ENCODE measurements at regions not wholly inside any gene's neighbourhood (a gene's known extent, or its start where the extent isn't known, plus 50 kb on each side); places are given as distances from the start of the nearest gene placed in this dataset.

DNA sequence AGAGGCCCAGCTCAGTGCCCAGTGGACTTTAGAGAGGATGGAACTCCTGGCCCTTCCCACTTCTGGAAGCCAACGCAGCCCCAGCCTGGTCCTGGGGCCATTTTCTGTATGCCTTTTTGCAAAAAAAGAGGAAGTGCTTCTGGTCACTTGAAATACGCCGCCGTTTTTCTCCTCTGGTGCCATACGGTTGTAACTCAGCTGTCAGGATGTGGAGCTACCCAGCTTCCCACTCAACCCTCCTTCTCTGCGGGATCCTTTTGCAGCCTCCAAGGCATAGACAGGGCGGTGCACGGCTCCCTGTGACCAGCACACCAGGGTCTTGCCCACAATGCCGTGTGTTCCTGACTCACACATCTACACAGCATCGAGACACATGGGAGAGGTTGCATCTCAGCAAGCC, 369.6 kb downstream of the TCERG1L start:
- no peak overlapping the region for H2BK120ac ChIP-seq (ENCODE audit: low read depth, low read length)
- no peak overlapping the region for H2AK5ac ChIP-seq (ENCODE audit: low read depth, low read length)
- no peaks in the 10 kb centered on the region for H3K27me3 ChIP-seq (ENCODE audit: control insufficient read depth, insufficient read depth, low read length)
- POLR2A ChIA-PET (ENCODE audit: unreplicated experiment): no interaction called here
- no peaks in the 10 kb centered on the region for H3K9me1 ChIP-seq (ENCODE audit: insufficient read depth, low read length)
- H3K9me3 ChIP-seq (ENCODE audit: control insufficient read depth, insufficient read depth, low read length): peaks cover 29% of the 10 kb centered on the region
- intact Hi-C loops (cut with micrococcal nuclease): no loop called here
- no peak overlapping the region for H3K4me2 ChIP-seq (ENCODE audit: low read depth, low read length)
- H3K9ac ChIP-seq (ENCODE audit: low read depth, low read length): no peak overlapping the region
- H2BK5ac ChIP-seq (ENCODE audit: low read depth, low read length, poor library complexity, severe bottlenecking): no peak overlapping the region
- H3K4me1 ChIP-seq (ENCODE audit: control insufficient read depth, insufficient read depth, low read length): no peaks in the 10 kb centered on the region
- H3K14ac ChIP-seq (replicated peaks; ENCODE audit: low read depth, low read length): no peak overlapping the region
- in situ Hi-C loops (cut with MboI; ENCODE audit: low sequenced_read_pairs): no loop called here
- no peak overlapping the region for H4K91ac ChIP-seq (ENCODE audit: insufficient read depth, low read depth, low read length)
- no peak overlapping the region for H2AK9ac ChIP-seq (replicated peaks; ENCODE audit: low read depth, low read length, poor library complexity)
- DNase-seq (no peak), ATAC-seq (ENCODE audit: low read depth) (no peak)
- no peak overlapping the region for H2BK20ac ChIP-seq (ENCODE audit: low read depth, low read length)
- no peaks in the 10 kb centered on the region for H4K20me1 ChIP-seq (ENCODE audit: insufficient read depth, low read length)
- no peak overlapping the region for H3K18ac ChIP-seq (ENCODE audit: low read depth, low read length)
- H3K56ac ChIP-seq (ENCODE audit: extremely low read depth, insufficient read depth, low read length): no peak overlapping the region
- no peak overlapping the region for H3K4me3 ChIP-seq (ENCODE audit: insufficient read depth, low read depth, low read length)
- CTCF ChIA-PET: no interaction called here
- WGBS, 2 experiments (ENCODE audit: extremely low coverage in 2 of 2, insufficient read length in 1 of 2): 64% methylated on average over 5 of the region's 10 CpGs; no CpG with 5 or more reads in 1 of the 2 experiments
- no peaks in the 10 kb centered on the region for H3K36me3 ChIP-seq (ENCODE audit: control insufficient read depth, insufficient read depth, low read length)
- BruUV-seq (replicated peaks): no TSS peak
- H2BK15ac ChIP-seq (ENCODE audit: low read depth, low read length): no peak overlapping the region
- no peak overlapping the region for H3K4ac ChIP-seq (ENCODE audit: low read depth, low read length)
- H3K79me1 ChIP-seq (ENCODE audit: low read depth in 1 of 2, low read length in 2 of 2): no peaks in the 10 kb centered on the region
- no peak overlapping the region for H3K23ac ChIP-seq (ENCODE audit: low read depth, low read length)
- no peak overlapping the region for H4K5ac ChIP-seq (ENCODE audit: low read depth, low read length)
- peak overlapping the region; percentile 33 for H2AFZ ChIP-seq (replicated peaks; ENCODE audit: low read length, poor library complexity)
- TF ChIP-seq, protein P1, sequence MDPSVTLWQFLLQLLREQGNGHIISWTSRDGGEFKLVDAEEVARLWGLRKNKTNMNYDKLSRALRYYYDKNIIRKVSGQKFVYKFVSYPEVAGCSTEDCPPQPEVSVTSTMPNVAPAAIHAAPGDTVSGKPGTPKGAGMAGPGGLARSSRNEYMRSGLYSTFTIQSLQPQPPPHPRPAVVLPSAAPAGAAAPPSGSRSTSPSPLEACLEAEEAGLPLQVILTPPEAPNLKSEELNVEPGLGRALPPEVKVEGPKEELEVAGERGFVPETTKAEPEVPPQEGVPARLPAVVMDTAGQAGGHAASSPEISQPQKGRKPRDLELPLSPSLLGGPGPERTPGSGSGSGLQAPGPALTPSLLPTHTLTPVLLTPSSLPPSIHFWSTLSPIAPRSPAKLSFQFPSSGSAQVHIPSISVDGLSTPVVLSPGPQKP (IDR thresholded peaks at IDR 0.05; ENCODE audit: borderline replicate concordance, low read depth, low read length): no peak
- TF ChIP-seq MAZ (IDR thresholded peaks at IDR 0.05; ENCODE audit: borderline replicate concordance, low read depth, low read length) (no peak), SMC3 (IDR thresholded peaks at IDR 0.05; ENCODE audit: low read depth, low read length) (no peak), RAD21 (IDR thresholded peaks at IDR 0.05; ENCODE audit: low read length) (no peak), FOS (IDR thresholded peaks at IDR 0.05; ENCODE audit: low read depth, low read length) (no peak), MAFK (IDR thresholded peaks at IDR 0.05; ENCODE audit: low read depth, low read length) (no peak), CHD1 (IDR thresholded peaks at IDR 0.05; ENCODE audit: low read depth, low read length) (no peak), CEBPB (IDR thresholded peaks at IDR 0.05; ENCODE audit: low read depth, low read length) (no peak), BHLHE40 (IDR thresholded peaks at IDR 0.05; ENCODE audit: low read depth, low read length) (no peak), RFX5 (IDR thresholded peaks at IDR 0.05; ENCODE audit: low read depth, low read length) (no peak), RCOR1 (IDR thresholded peaks at IDR 0.05; ENCODE audit: insufficient replicate concordance, low read length) (no peak), NFE2L2 (IDR thresholded peaks at IDR 0.05; ENCODE audit: low read depth, low read length) (no peak), POLR2A (IDR thresholded peaks at IDR 0.05; ENCODE audit: low read depth, low read length) (no peak), MXI1 (IDR thresholded peaks at IDR 0.05; ENCODE audit: borderline replicate concordance, low read depth, low read length) (no peak)
- TF ChIP-seq, protein P2, sequence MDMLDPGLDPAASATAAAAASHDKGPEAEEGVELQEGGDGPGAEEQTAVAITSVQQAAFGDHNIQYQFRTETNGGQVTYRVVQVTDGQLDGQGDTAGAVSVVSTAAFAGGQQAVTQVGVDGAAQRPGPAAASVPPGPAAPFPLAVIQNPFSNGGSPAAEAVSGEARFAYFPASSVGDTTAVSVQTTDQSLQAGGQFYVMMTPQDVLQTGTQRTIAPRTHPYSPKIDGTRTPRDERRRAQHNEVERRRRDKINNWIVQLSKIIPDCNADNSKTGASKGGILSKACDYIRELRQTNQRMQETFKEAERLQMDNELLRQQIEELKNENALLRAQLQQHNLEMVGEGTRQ (IDR thresholded peaks at IDR 0.05; ENCODE audit: low read depth, low read length): no peak
- TF ChIP-seq, protein P3, sequence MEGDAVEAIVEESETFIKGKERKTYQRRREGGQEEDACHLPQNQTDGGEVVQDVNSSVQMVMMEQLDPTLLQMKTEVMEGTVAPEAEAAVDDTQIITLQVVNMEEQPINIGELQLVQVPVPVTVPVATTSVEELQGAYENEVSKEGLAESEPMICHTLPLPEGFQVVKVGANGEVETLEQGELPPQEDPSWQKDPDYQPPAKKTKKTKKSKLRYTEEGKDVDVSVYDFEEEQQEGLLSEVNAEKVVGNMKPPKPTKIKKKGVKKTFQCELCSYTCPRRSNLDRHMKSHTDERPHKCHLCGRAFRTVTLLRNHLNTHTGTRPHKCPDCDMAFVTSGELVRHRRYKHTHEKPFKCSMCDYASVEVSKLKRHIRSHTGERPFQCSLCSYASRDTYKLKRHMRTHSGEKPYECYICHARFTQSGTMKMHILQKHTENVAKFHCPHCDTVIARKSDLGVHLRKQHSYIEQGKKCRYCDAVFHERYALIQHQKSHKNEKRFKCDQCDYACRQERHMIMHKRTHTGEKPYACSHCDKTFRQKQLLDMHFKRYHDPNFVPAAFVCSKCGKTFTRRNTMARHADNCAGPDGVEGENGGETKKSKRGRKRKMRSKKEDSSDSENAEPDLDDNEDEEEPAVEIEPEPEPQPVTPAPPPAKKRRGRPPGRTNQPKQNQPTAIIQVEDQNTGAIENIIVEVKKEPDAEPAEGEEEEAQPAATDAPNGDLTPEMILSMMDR (conservative IDR thresholded peaks at IDR 0.05; ENCODE audit: low read depth, low read length): no peak
- no peak overlapping the region for H3K27ac ChIP-seq (ENCODE audit: insufficient read depth, low read length)
- H4K8ac ChIP-seq (ENCODE audit: low read depth in 2 of 2, low read length in 2 of 2): no peak overlapping the region
- dilution Hi-C loops (cut with HindIII; ENCODE audit: low sequenced_read_pairs, unreplicated experiment): no loop called here
